Stimulated activated naive CD8-positive, alpha-beta T cell treated with anti-CD3 and anti-CD28 coated beads, Interleukin-15, Interleukin-2, amounts not matched to agents 100 ng/mL and 50 ng/mL, for 24 hours (primary cell): ENCODE measurements at regions not wholly inside any gene's neighbourhood (a gene's known extent, or its start where the extent isn't known, plus 50 kb on each side); places are given as distances from the start of the nearest gene placed in this dataset.

Experiments
- H3K27ac Mint-ChIP-seq: one replicate; pipeline ENCODE4 v1.8.0; 2021; ENCODE audit warnings: mild to moderate bottlenecking, mixed read lengths
- H3K27me3 Mint-ChIP-seq: one replicate; pipeline ENCODE4 v1.8.0; 2021; ENCODE audit warnings: mixed read lengths
- H3K36me3 Mint-ChIP-seq: one replicate; pipeline ENCODE4 v1.8.0; 2021; ENCODE audit warnings: low read depth, mixed read lengths
- H3K4me1 Mint-ChIP-seq: one replicate; pipeline ENCODE4 v1.8.0; 2021; ENCODE audit warnings: low read depth, mixed read lengths
- H3K4me3 Mint-ChIP-seq: one replicate; pipeline ENCODE4 v1.8.0; 2021; ENCODE audit warnings: mild to moderate bottlenecking, mixed read lengths
- H3K9me3 Mint-ChIP-seq: one replicate; pipeline ENCODE4 v1.8.0; 2021; ENCODE audit warnings: mixed read lengths

GRCh38 chr4:34718576-34719245 is 1525.6 kb downstream of the ARAP2 start:
- no peaks in the 10 kb centered on the region for H3K27me3 Mint-ChIP-seq
- H3K9me3 Mint-ChIP-seq = peaks cover 6% of the 10 kb centered on the region
- H3K4me3 Mint-ChIP-seq = no peak overlapping the region
- H3K4me1 Mint-ChIP-seq = no peaks in the 10 kb centered on the region
- H3K36me3 Mint-ChIP-seq = no peaks in the 10 kb centered on the region
- no peak overlapping the region for H3K27ac Mint-ChIP-seq

- Mint-ChIP-seq H3K4me1 (no peaks in the 10 kb centered on the region), H3K27me3 (no peaks in the 10 kb centered on the region), H3K36me3 (no peaks in the 10 kb centered on the region), H3K4me3 (no peak overlapping the region), H3K27ac (no peak overlapping the region), H3K9me3 (peaks cover 1% of the 10 kb centered on the region)
These were observed 1523.7 kb downstream of the ARAP2 start for GRCh38 chr4:34720571-34720970.

GRCh38 chr4:34721835-34722234 is 1522.5 kb downstream of the ARAP2 start:
- Mint-ChIP-seq H3K36me3 (no peaks in the 10 kb centered on the region), H3K27me3 (no peaks in the 10 kb centered on the region), H3K27ac (no peak overlapping the region), H3K4me1 (no peaks in the 10 kb centered on the region), H3K9me3 (no peaks in the 10 kb centered on the region), H3K4me3 (no peak overlapping the region)

GRCh38 chr4:34723605-34724004 is 1520.7 kb downstream of the ARAP2 start:
- Mint-ChIP-seq H3K9me3 (peaks cover 7% of the 10 kb centered on the region), H3K27ac (no peak overlapping the region), H3K4me1 (no peaks in the 10 kb centered on the region), H3K27me3 (no peaks in the 10 kb centered on the region), H3K4me3 (no peak overlapping the region), H3K36me3 (no peaks in the 10 kb centered on the region)

GRCh38 chr4:34724491-34724890 is 1519.8 kb downstream of the ARAP2 start:
- no peaks in the 10 kb centered on the region for H3K4me1 Mint-ChIP-seq

GRCh38 chr4:34731070-34731469 is 1513.2 kb downstream of the ARAP2 start:
- Mint-ChIP-seq H3K36me3 (no peaks in the 10 kb centered on the region), H3K4me1 (no peaks in the 10 kb centered on the region), H3K27ac (no peak overlapping the region), H3K9me3 (peaks cover 9% of the 10 kb centered on the region), H3K27me3 (no peaks in the 10 kb centered on the region), H3K4me3 (no peak overlapping the region)

More at GRCh38 chr4:34724491-34724890, 1519.8 kb downstream of the ARAP2 start:
- Mint-ChIP-seq H3K4me3 (no peak overlapping the region), H3K36me3 (no peaks in the 10 kb centered on the region), H3K27me3 (no peaks in the 10 kb centered on the region), H3K9me3 (peaks cover 9% of the 10 kb centered on the region), H3K27ac (no peak overlapping the region)

GRCh38 chr4:34732176-34732950 is 1512.0 kb downstream of the ARAP2 start:
- Mint-ChIP-seq H3K4me3 (no peak overlapping the region), H3K27ac (no peak overlapping the region), H3K36me3 (no peaks in the 10 kb centered on the region), H3K9me3 (peaks cover 9% of the 10 kb centered on the region), H3K4me1 (no peaks in the 10 kb centered on the region), H3K27me3 (no peaks in the 10 kb centered on the region)

- H3K4me3 Mint-ChIP-seq = no peak overlapping the region
- no peaks in the 10 kb centered on the region for H3K36me3 Mint-ChIP-seq
- H3K9me3 Mint-ChIP-seq = peaks cover 4% of the 10 kb centered on the region
- no peaks in the 10 kb centered on the region for H3K4me1 Mint-ChIP-seq
- no peak overlapping the region for H3K27ac Mint-ChIP-seq
- no peaks in the 10 kb centered on the region for H3K27me3 Mint-ChIP-seq
These were observed 1511.0 kb downstream of the ARAP2 start for GRCh38 chr4:34733185-34733941.

- Mint-ChIP-seq H3K27ac (no peak overlapping the region), H3K4me1 (no peaks in the 10 kb centered on the region), H3K27me3 (no peaks in the 10 kb centered on the region)
These were observed 1477.4 kb downstream of the ARAP2 start for GRCh38 chr4:34766935-34767334.

GRCh38 chr4:34767407-34767806 is 1476.9 kb downstream of the ARAP2 start:
- Mint-ChIP-seq H3K36me3 (no peaks in the 10 kb centered on the region), H3K4me3 (no peak overlapping the region), H3K27me3 (no peaks in the 10 kb centered on the region), H3K4me1 (no peaks in the 10 kb centered on the region), H3K27ac (no peak overlapping the region), H3K9me3 (no peaks in the 10 kb centered on the region)

More at GRCh38 chr4:34766935-34767334, 1477.4 kb downstream of the ARAP2 start:
- no peaks in the 10 kb centered on the region for H3K36me3 Mint-ChIP-seq
- no peak overlapping the region for H3K4me3 Mint-ChIP-seq
- H3K9me3 Mint-ChIP-seq = no peaks in the 10 kb centered on the region

- H3K4me1 Mint-ChIP-seq = no peaks in the 10 kb centered on the region
- no peaks in the 10 kb centered on the region for H3K36me3 Mint-ChIP-seq
- no peak overlapping the region for H3K4me3 Mint-ChIP-seq
- H3K9me3 Mint-ChIP-seq = peaks cover 3% of the 10 kb centered on the region
- no peaks in the 10 kb centered on the region for H3K27me3 Mint-ChIP-seq
- H3K27ac Mint-ChIP-seq = no peak overlapping the region
These were observed 1472.7 kb downstream of the ARAP2 start for GRCh38 chr4:34771632-34772031.

GRCh38 chr4:34790131-34790530 is 1454.2 kb downstream of the ARAP2 start:
- Mint-ChIP-seq H3K36me3 (no peaks in the 10 kb centered on the region), H3K4me3 (no peak overlapping the region), H3K27ac (no peak overlapping the region), H3K4me1 (no peaks in the 10 kb centered on the region), H3K27me3 (no peaks in the 10 kb centered on the region), H3K9me3 (no peaks in the 10 kb centered on the region)

- H3K27ac Mint-ChIP-seq = no peak overlapping the region
- H3K4me1 Mint-ChIP-seq = no peaks in the 10 kb centered on the region
- H3K27me3 Mint-ChIP-seq = no peaks in the 10 kb centered on the region
- H3K4me3 Mint-ChIP-seq = no peak overlapping the region
- H3K36me3 Mint-ChIP-seq = no peaks in the 10 kb centered on the region
- H3K9me3 Mint-ChIP-seq = no peaks in the 10 kb centered on the region
These were observed 1453.1 kb downstream of the ARAP2 start for GRCh38 chr4:34791209-34791608.

GRCh38 chr4:34800953-34801352 is 1443.4 kb downstream of the ARAP2 start:
- no peaks in the 10 kb centered on the region for H3K27me3 Mint-ChIP-seq
- H3K36me3 Mint-ChIP-seq = no peaks in the 10 kb centered on the region
- H3K27ac Mint-ChIP-seq = no peak overlapping the region
- H3K9me3 Mint-ChIP-seq = no peaks in the 10 kb centered on the region
- H3K4me3 Mint-ChIP-seq = no peak overlapping the region
- H3K4me1 Mint-ChIP-seq = no peaks in the 10 kb centered on the region

GRCh38 chr4:34814266-34814665 is 1430.0 kb downstream of the ARAP2 start:
- no peaks in the 10 kb centered on the region for H3K27me3 Mint-ChIP-seq

More at GRCh38 chr4:34814266-34814665, 1430.0 kb downstream of the ARAP2 start:
- Mint-ChIP-seq H3K9me3 (no peaks in the 10 kb centered on the region), H3K36me3 (no peaks in the 10 kb centered on the region), H3K4me3 (no peak overlapping the region), H3K27ac (no peak overlapping the region), H3K4me1 (no peaks in the 10 kb centered on the region)
